NB4 (cell line): ENCODE measurements at regions not wholly inside any gene's neighbourhood (a gene's known extent, or its start where the extent isn't known, plus 50 kb on each side); places are given as distances from the start of the nearest gene placed in this dataset.
"Not testable (repeated sequence)": the region's sequence is repeated elsewhere in the genome, so short reads cannot be mapped to it uniquely, and the experiment has no call there.

Source experiments
- CTCF ChIP-seq: IDR thresholded peaks from one replicate; pipeline ENCODE4 v1.5.1; 2012; ENCODE audit warnings: low read depth, low read length
- MYC ChIP-seq: IDR thresholded peaks from 2 replicates; pipeline ENCODE4 v1.6.1; 2011; ENCODE audit warnings: low read depth, low read length
- POLR2A ChIP-seq: IDR thresholded peaks from 2 replicates; pipeline ENCODE4 v1.6.1; 2011; ENCODE audit warnings: mild to moderate bottlenecking; ENCODE audit not compliant: insufficient read length; ENCODE audit errors: extremely low read depth

- TF ChIP-seq POLR2A, CTCF, MYC: not testable (repeated sequence)
Observed at GRCh38 chr13:54267253-54267668, 1238.6 kb downstream of the OLFM4 start.
